ENCODE measurements at regions not wholly inside any gene's neighbourhood (a gene's known extent, or its start where the extent isn't known, plus 50 kb on each side); places are given as distances from the start of the nearest gene placed in this dataset.

DNA sequence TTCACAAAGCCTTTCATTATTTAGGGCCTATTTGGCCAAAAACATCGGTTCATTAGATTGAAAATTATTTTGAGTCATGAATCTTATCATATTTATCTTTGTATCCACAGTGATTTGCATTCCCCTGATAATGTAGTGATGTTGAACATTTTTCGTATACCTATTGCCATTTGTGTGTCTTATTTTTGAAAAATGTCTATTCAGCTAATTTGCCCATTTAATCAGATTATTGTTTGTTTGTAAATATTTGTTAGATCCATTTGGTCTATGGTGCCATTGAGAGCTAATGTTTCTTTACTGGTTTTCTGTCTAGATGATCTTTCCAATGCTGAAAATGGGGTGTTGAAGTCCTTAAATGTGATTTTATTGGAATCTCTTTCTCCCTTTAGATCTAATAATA is 439.2 kb upstream of the TYRP1 start:
- TF ChIP-seq POLR2A (IDR thresholded peaks at IDR 0.05) (no peak), CTCF (IDR thresholded peaks at IDR 0.05) (no peak)

All from vagina (tissue), 2 donors.